ENCODE measurements at regions not wholly inside any gene's neighbourhood (a gene's known extent, or its start where the extent isn't known, plus 50 kb on each side); places are given as distances from the start of the nearest gene placed in this dataset.

DNA sequence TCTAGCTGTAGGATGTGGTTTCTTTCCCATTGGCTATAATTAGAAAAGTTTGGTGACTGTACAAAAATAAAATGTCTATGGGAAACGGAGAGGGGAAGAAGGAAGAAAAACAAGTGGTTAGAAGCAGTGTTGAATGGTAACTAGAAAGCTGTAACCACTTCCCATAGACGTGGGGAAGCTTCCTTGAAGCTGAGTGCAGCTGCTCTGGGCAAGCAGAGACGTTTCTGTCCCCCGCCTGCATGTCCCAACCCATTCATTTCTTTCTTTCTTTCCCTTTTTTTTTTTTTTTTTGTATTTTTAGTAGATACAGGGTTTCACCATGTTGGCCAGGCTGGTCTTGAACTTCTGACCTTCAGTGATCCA is 367.8 kb upstream of the HS6ST1 start:
- Histone ChIP-seq H3K36me3 (no peaks in the 10 kb centered on the region), H3K9me3 (no peaks in the 10 kb centered on the region), H3K27me3 (no peaks in the 10 kb centered on the region), H3K27ac (no peak overlapping the region), H3K4me3 (no peak overlapping the region), H3K4me1 (no peaks in the 10 kb centered on the region)
- TF ChIP-seq POLR2AphosphoS5 (IDR thresholded peaks at IDR 0.05): no peak
- TF ChIP-seq EP300 (IDR thresholded peaks at IDR 0.05): no peak
- TF ChIP-seq, protein P1, sequence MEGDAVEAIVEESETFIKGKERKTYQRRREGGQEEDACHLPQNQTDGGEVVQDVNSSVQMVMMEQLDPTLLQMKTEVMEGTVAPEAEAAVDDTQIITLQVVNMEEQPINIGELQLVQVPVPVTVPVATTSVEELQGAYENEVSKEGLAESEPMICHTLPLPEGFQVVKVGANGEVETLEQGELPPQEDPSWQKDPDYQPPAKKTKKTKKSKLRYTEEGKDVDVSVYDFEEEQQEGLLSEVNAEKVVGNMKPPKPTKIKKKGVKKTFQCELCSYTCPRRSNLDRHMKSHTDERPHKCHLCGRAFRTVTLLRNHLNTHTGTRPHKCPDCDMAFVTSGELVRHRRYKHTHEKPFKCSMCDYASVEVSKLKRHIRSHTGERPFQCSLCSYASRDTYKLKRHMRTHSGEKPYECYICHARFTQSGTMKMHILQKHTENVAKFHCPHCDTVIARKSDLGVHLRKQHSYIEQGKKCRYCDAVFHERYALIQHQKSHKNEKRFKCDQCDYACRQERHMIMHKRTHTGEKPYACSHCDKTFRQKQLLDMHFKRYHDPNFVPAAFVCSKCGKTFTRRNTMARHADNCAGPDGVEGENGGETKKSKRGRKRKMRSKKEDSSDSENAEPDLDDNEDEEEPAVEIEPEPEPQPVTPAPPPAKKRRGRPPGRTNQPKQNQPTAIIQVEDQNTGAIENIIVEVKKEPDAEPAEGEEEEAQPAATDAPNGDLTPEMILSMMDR (IDR thresholded peaks at IDR 0.05): no peak
- no peak for TF ChIP-seq POLR2A (IDR thresholded peaks at IDR 0.05)
- WGBS, 2 donors (ENCODE audit: low coverage in 1 of 2): 42 to 53% methylated on average over 4 of the region's 4 CpGs
- ATAC-seq: no peak

DNA sequence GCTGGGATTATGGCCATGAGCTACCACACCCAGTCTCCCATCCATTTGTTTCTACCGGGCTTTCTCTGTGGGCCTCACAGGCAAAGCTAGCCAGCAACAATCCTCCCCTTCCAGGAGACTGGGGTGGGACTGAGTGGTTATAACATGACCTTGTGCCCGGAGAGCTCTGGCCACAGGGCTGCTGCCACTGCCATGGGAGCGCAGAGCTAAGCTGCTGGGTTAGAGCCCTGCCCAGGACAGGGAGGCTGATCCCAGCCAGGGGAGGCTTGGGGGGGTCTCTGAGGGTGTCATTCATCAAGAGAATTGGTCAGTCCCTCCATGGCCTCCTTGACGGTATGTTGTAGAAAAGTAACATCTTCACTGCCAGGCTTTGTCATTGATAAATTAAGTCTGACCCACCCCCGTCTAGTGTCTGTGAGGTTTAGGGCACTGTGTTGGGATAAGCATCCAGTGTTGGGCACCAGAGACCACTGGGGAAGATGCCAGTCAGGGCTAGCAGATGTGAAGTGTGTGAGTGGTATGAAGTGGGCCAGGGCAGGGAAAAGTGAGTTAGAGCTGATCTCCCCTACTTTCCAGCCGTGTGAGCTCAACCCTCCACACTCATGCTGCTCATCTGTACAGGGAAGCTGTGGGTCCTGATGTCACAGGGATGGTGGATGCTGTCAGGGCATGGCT is 368.4 kb upstream of the HS6ST1 start:
- Histone ChIP-seq H3K9me3 (no peaks in the 10 kb centered on the region), H3K36me3 (no peaks in the 10 kb centered on the region), H3K27me3 (no peaks in the 10 kb centered on the region), H3K27ac (no peak overlapping the region), H3K4me3 (no peak overlapping the region), H3K4me1 (no peaks in the 10 kb centered on the region)
- no peak for ATAC-seq
- no CpG with 5 or more reads among the region's 6 CpGs for WGBS, 2 donors (ENCODE audit: low coverage in 1 of 2)
- TF ChIP-seq POLR2AphosphoS5 (IDR thresholded peaks at IDR 0.05): no peak
- TF ChIP-seq, protein P1 (IDR thresholded peaks at IDR 0.05): no peak
- TF ChIP-seq EP300 (IDR thresholded peaks at IDR 0.05): no peak
- no peak for TF ChIP-seq POLR2A (IDR thresholded peaks at IDR 0.05)

DNA sequence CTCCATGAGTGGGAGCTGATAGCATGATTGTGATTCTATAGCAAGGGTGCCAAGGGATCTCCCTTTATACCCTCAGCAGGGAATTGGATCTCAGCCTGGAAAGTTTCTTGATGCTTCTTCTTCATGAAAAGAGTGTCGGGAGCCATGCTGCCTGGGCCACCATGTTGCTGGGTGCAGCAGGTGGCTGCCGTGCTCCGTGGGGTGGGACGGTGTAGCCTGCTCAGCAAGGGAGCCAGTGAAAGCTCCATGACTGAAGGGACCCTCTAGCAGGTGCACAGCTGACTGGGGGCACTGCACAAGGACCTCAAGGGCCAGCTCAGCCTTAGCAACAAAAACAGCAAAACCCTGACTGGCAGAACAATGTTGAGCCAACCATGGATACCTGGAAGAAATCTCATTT is 368.9 kb upstream of the HS6ST1 start:
- H3K36me3 ChIP-seq: no peaks in the 10 kb centered on the region
- no peak for ATAC-seq
- H3K4me3 ChIP-seq: no peak overlapping the region
- no peaks in the 10 kb centered on the region for H3K27me3 ChIP-seq
- no peak overlapping the region for H3K27ac ChIP-seq
- 94% methylated on average over 3 of the region's 4 CpGs; no CpG with 5 or more reads in 1 of the 2 donors for WGBS, 2 donors (ENCODE audit: low coverage in 1 of 2)
- no peaks in the 10 kb centered on the region for H3K4me1 ChIP-seq
- no peak for TF ChIP-seq EP300 (IDR thresholded peaks at IDR 0.05)
- TF ChIP-seq, protein P1 (IDR thresholded peaks at IDR 0.05): no peak
- H3K9me3 ChIP-seq: no peaks in the 10 kb centered on the region

DNA sequence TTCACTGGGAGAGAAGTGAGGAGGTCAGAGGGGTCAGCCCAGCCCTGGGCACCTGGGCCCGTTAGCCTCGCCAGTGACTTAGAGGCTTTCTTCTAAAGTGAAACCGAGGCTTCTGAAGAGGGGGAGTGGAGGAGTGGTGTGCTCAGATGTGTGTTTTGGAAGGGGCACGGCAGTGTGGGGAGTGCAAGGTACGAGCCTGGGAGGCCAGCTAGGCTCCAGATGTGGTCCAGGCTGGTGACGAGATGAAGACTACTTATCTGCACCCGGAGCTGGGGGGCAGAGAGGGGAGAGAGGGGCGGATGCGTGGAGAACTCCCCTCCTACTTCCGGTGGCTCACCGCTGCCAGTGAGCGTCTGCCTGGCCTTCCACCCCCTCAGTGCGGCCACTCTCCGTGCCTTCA is 371.3 kb upstream of the HS6ST1 start:
- H3K4me1 ChIP-seq: no peaks in the 10 kb centered on the region
- no peaks in the 10 kb centered on the region for H3K27me3 ChIP-seq
- H3K36me3 ChIP-seq: no peaks in the 10 kb centered on the region
- no peak overlapping the region for H3K27ac ChIP-seq
- TF ChIP-seq, protein P1 (IDR thresholded peaks at IDR 0.05): no peak
- TF ChIP-seq EP300 (IDR thresholded peaks at IDR 0.05) (no peak), POLR2AphosphoS5 (IDR thresholded peaks at IDR 0.05) (no peak)
- no peaks in the 10 kb centered on the region for H3K9me3 ChIP-seq
- no peak overlapping the region for H3K4me3 ChIP-seq
- ATAC-seq: no peak
- 85% methylated on average over 5 of the region's 14 CpGs; no CpG with 5 or more reads in 1 of the 2 donors for WGBS, 2 donors (ENCODE audit: low coverage in 1 of 2)

DNA sequence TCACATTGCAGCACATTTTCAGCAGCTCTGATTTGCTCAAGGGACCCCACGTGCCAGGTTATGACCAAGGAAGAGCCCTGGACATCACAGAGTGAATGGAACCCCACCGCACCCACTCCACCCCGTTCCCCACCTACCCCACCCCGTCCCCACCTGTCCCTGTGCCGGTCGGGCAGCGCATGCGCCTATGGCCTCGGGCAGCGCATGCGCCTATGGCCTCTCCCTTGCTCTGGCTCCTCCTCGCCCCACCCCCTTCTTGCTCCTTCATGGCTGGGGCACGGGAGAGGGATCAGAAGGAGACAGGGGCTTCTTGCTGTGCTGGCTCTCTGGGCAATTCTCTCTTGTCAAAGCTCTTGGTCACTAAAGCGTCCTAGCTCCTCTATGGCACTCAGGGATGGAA is 371.8 kb upstream of the HS6ST1 start:
- no peaks in the 10 kb centered on the region for H3K27me3 ChIP-seq
- H3K4me3 ChIP-seq: no peak overlapping the region
- no peak for ATAC-seq
- 0% methylated on average over 1 of the region's 14 CpGs; no CpG with 5 or more reads in 1 of the 2 donors for WGBS, 2 donors (ENCODE audit: low coverage in 1 of 2)
- no peaks in the 10 kb centered on the region for H3K4me1 ChIP-seq
- H3K9me3 ChIP-seq: no peaks in the 10 kb centered on the region
- no peaks in the 10 kb centered on the region for H3K36me3 ChIP-seq
- H3K27ac ChIP-seq: no peak overlapping the region
- TF ChIP-seq, protein P1 (IDR thresholded peaks at IDR 0.05): no peak
- TF ChIP-seq EP300 (IDR thresholded peaks at IDR 0.05): no peak
- no peak for TF ChIP-seq POLR2A (IDR thresholded peaks at IDR 0.05)
- no peak for TF ChIP-seq POLR2AphosphoS5 (IDR thresholded peaks at IDR 0.05)

All from gastroesophageal sphincter (tissue), 4 donors.